ENCODE measurements at regions not wholly inside any gene's neighbourhood (a gene's known extent, or its start where the extent isn't known, plus 50 kb on each side); places are given as distances from the start of the nearest gene placed in this dataset.

- TF ChIP-seq FOXP2 (optimal IDR thresholded peaks at IDR 0.05; ENCODE audit: borderline replicate concordance, extremely low read depth, extremely low read length, insufficient read depth) (no peak), POLR2AphosphoS5 (IDR thresholded peaks at IDR 0.05; ENCODE audit: low read depth, low read length) (no peak), TAF1 (IDR thresholded peaks at IDR 0.05; ENCODE audit: borderline replicate concordance, insufficient read depth, low read length) (no peak), SIN3A (IDR thresholded peaks at IDR 0.05; ENCODE audit: borderline replicate concordance, insufficient read depth, low read length) (no peak), REST (IDR thresholded peaks at IDR 0.05; ENCODE audit: insufficient read depth in 1 of 2, low read depth in 2 of 2, low read length in 2 of 2) (no peak)
Measured at GRCh38 chr2:191560411-191560980, 117.4 kb upstream of the NABP1 start.

DNA sequence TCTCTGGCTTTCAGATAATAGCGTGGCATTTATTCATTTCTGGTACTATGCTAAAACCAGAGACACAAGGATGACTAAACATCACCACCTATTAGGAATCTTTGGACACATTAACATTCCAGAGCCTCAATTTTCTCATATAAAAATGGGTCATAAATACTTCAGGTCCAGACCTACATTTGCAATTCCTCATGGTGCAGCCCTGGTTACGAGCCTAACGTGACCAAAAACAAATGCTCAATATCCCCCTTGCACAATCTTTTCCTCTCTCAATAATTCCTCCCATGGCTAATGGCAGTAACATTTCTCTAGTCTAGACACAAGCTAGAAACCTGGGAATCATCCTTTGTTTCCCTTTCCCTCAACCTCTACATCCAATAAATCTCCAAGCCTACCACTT is 112.8 kb upstream of the NABP1 start:
- no peak for TF ChIP-seq SIN3A (IDR thresholded peaks at IDR 0.05; ENCODE audit: borderline replicate concordance, insufficient read depth, low read length)
- no peak for TF ChIP-seq REST (IDR thresholded peaks at IDR 0.05; ENCODE audit: insufficient read depth in 1 of 2, low read depth in 2 of 2, low read length in 2 of 2)
- TF ChIP-seq POLR2AphosphoS5 (IDR thresholded peaks at IDR 0.05; ENCODE audit: low read depth, low read length) = no peak
- no peak for TF ChIP-seq FOXP2 (optimal IDR thresholded peaks at IDR 0.05; ENCODE audit: borderline replicate concordance, extremely low read depth, extremely low read length, insufficient read depth)
- no peak for TF ChIP-seq TAF1 (IDR thresholded peaks at IDR 0.05; ENCODE audit: borderline replicate concordance, insufficient read depth, low read length)

- no peak for TF ChIP-seq POLR2AphosphoS5 (IDR thresholded peaks at IDR 0.05; ENCODE audit: low read depth, low read length)
- no peak for TF ChIP-seq FOXP2 (optimal IDR thresholded peaks at IDR 0.05; ENCODE audit: borderline replicate concordance, extremely low read depth, extremely low read length, insufficient read depth)
- TF ChIP-seq REST (IDR thresholded peaks at IDR 0.05; ENCODE audit: insufficient read depth in 1 of 2, low read depth in 2 of 2, low read length in 2 of 2) = no peak
- no peak for TF ChIP-seq SIN3A (IDR thresholded peaks at IDR 0.05; ENCODE audit: borderline replicate concordance, insufficient read depth, low read length)
- no peak for TF ChIP-seq TAF1 (IDR thresholded peaks at IDR 0.05; ENCODE audit: borderline replicate concordance, insufficient read depth, low read length)
Measured at GRCh38 chr2:191565647-191566198, 112.2 kb upstream of the NABP1 start.

DNA sequence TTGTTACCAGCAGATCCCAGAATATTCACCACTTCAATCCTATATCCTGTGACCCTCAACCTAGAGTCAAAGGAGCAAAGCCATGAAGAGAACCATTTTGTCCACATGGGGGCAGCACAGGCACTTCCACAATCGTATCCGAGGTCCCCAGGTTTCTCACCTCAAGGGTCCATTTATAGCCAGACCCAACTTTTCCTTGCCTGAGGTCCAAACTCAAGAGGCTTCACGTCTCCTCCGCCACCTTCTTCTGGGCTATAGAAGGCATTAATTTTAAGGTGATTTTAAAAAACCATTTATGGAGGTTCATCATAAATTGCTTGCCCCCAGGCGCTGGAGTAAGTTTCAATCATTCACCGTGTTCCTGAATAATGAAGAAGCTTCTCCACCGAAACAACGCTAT is 111.6 kb upstream of the NABP1 start:
- TF ChIP-seq TAF1 (IDR thresholded peaks at IDR 0.05; ENCODE audit: borderline replicate concordance, insufficient read depth, low read length) (no peak), REST (IDR thresholded peaks at IDR 0.05; ENCODE audit: insufficient read depth in 1 of 2, low read depth in 2 of 2, low read length in 2 of 2) (no peak), SIN3A (IDR thresholded peaks at IDR 0.05; ENCODE audit: borderline replicate concordance, insufficient read depth, low read length) (no peak), FOXP2 (optimal IDR thresholded peaks at IDR 0.05; ENCODE audit: borderline replicate concordance, extremely low read depth, extremely low read length, insufficient read depth) (no peak), POLR2AphosphoS5 (IDR thresholded peaks at IDR 0.05; ENCODE audit: low read depth, low read length) (no peak)

Data from PFSK-1 (cell line).